Heart right ventricle (tissue), 16 donors: ENCODE measurements at regions not wholly inside any gene's neighbourhood (a gene's known extent, or its start where the extent isn't known, plus 50 kb on each side); places are given as distances from the start of the nearest gene placed in this dataset.
"Not testable (repeated sequence)": the region's sequence is repeated elsewhere in the genome, so short reads cannot be mapped to it uniquely, and the experiment has no call there.

ENCODE experiments used
- ATAC-seq, 8 donors: fragments of 200-7000 bp; cut with Tn5 transposase; one replicate each; pipeline ENCODE4 v1.9.1; 2020; ENCODE audit warnings: mild to moderate bottlenecking in 8 of 8, moderate library complexity in 8 of 8, moderate number of reproducible peaks in 1 of 8
- DNase-seq, 2 donors: peaks; one replicate each; pipeline ENCODE4 v3.0.0-alpha.2; 2020
- H3K27ac ChIP-seq, 10 donors: fragments of 200-600 bp; sonication (generic) in 2 of 10; one replicate each; pipeline versions ENCODE4 v1.5.0 to v1.8.0; 2020 to 2022; ENCODE audit warnings: mild to moderate bottlenecking in 3 of 10
- H3K27me3 ChIP-seq, 7 donors: fragments of 200-600 bp; one replicate each; pipeline ENCODE4 v1.8.0; 2021 to 2022; ENCODE audit warnings: mild to moderate bottlenecking in 2 of 7
- H3K36me3 ChIP-seq, 9 donors: fragments of 200-600 bp; sonication (generic) in 1 of 9; one replicate each; pipeline versions ENCODE4 v1.5.0 to v1.8.0; 2020 to 2022; ENCODE audit warnings: mild to moderate bottlenecking in 2 of 9
- H3K4me1 ChIP-seq, 9 donors: fragments of 200-600 bp; sonication (generic) in 1 of 9; one replicate each; pipeline versions ENCODE4 v1.5.0 to v1.8.0; 2020 to 2022; ENCODE audit warnings: mild to moderate bottlenecking in 4 of 9
- H3K4me3 ChIP-seq, 10 donors: fragments of 200-600 bp; sonication (generic) in 2 of 10; one replicate each; pipeline versions ENCODE4 v1.5.0 to v1.8.0; 2020 to 2022; ENCODE audit warnings: mild to moderate bottlenecking in 7 of 10, moderate library complexity in 2 of 10
- H3K9me3 ChIP-seq, 11 donors: fragments of 200-600 bp in 10 of 11; sonication (generic) in 2 of 11; one replicate each; pipeline versions ENCODE4 v1.5.0 to v1.8.0; 2013 to 2022; ENCODE audit warnings: mild to moderate bottlenecking in 2 of 11, control low read depth in 1 of 11, moderate library complexity in 1 of 11
- WGBS, 2 donors: extraction: QIAGEN DNeasy Blood & Tissue Kit; methylation state at CpG; one replicate each; pipeline ENCODE4 v1.1.7; 2013; ENCODE audit warnings: inconsistent platforms in 1 of 2; 5-methylcytosine and 5-hydroxymethylcytosine counted together
- intact Hi-C, 10 donors: fragments of 100-400 bp; cut with DNase I; formaldehyde crosslinking; loops; one replicate each; pipeline versions ENCODE4 v1.11.1 to v1.14.2; 2022
- TF ChIP-seq, protein P1 (sequence below), 9 donors: fragments of 200-600 bp; sonication (generic) in 2 of 9; IDR thresholded peaks; one replicate each; pipeline versions ENCODE4 v1.5.0 to v1.8.0; 2021 to 2022; ENCODE audit warnings: antibody characterized with exemption in 9 of 9, mild to moderate bottlenecking in 5 of 9, moderate library complexity in 1 of 9
- donor health status: Arrhythmogenic right ventricular cardiomyopathy.
- donor health status: ischemic (EF 13 %, LVEDD 7.1; RV severe dilation, severe dysfunction).
- donor health status: healthy with polysubstance abuse.
- donor health status: DM: no; HTN: yes; CAD: no.
- donor health status: DM: no; HTN: no; CAD: no.
- donor health status: ischemic (EF 25% LVEDD 6.9; RV normal size, moderate dysfunction).
- donor health status: ischemic (EF 25% LVEDD 5.7; RV mildly dilated, moderate dysfunction).
- donor health status: healthy.
- donor health status: DM: yes; HTN: yes; CAD: no.
- donor health status: Ischemic cardiomyopathy.
- donor health status: ischemic (EF 35%, LVEDD 5.7; RV mildly dilated, moderate dysfunction).
- donor health status: nonischemic (EF 11% LVEDD 7.7; RV severe dilation, severe dysfunction).
- donor health status: DM: yes; HTN: yes; CAD: no.
- donor health status: PGD.
- donor health status: ischemic (EF 29% LVEDD 5.4; RV normal size, mild dysfunction).
- donor health status: nonischemic (EF 23%, LVEDD 6.1; RV moderate dilation, normal function).

DNA sequence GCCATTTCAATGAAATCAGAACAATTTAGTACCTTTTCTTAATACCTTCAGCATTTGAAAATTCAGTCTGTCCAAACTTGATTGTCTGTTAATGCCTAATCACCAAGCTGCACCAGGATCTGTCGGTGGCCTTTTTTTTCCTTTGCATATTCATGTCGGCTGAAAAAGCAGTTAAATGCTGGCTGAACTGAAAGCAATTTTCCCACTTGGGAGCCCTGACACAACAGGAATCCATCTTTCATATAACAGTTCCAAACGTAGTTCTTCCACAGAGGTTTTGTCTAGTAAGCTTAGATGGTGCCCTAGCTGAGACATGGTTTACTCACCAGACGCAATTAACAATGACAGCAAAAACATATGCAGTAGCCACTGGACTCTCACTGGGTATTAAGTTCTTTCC lies 83.6 kb upstream of the CHCHD3 start:
- WGBS, 2 donors = 73 to 81% methylated on average over 4 of the region's 4 CpGs
- TF ChIP-seq, protein P1, sequence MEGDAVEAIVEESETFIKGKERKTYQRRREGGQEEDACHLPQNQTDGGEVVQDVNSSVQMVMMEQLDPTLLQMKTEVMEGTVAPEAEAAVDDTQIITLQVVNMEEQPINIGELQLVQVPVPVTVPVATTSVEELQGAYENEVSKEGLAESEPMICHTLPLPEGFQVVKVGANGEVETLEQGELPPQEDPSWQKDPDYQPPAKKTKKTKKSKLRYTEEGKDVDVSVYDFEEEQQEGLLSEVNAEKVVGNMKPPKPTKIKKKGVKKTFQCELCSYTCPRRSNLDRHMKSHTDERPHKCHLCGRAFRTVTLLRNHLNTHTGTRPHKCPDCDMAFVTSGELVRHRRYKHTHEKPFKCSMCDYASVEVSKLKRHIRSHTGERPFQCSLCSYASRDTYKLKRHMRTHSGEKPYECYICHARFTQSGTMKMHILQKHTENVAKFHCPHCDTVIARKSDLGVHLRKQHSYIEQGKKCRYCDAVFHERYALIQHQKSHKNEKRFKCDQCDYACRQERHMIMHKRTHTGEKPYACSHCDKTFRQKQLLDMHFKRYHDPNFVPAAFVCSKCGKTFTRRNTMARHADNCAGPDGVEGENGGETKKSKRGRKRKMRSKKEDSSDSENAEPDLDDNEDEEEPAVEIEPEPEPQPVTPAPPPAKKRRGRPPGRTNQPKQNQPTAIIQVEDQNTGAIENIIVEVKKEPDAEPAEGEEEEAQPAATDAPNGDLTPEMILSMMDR (IDR thresholded peaks at IDR 0.05) = no peak
- DNase-seq (no peak), ATAC-seq (no peak)
- intact Hi-C loops = no loop called here
- Histone ChIP-seq H3K9me3 (no peaks in the 10 kb centered on the region), H3K27ac (no peak overlapping the region), H3K36me3 (no peaks in the 10 kb centered on the region), H3K4me3 (no peak overlapping the region), H3K27me3 (peaks cover 0 to 7% (median 0%) of the 10 kb centered on the region in 7 donors), H3K4me1 (no peaks in the 10 kb centered on the region)

DNA sequence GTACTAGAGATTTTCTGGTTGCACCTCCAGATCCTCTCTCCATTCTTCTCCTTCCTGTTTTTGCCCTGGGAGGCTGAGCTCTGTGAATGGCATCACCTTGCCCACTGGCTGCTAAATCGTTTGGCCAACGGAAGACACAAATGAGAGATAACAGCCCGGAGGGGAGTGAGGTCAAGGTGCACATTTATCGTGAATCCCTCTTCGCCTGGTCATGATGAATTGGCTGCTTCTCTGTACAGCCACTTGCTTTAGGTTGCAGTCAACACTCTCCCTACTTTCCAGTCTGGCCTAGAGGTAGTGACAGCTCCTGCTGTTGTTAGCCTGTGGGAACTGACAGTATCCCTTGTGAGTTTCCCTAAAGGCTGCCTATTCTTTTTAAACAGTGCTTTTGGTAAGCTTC lies 85.4 kb upstream of the CHCHD3 start:
- no peak for ATAC-seq
- H3K36me3 ChIP-seq = no peaks in the 10 kb centered on the region
- WGBS, 2 donors = 43 to 50% methylated on average over 5 of the region's 5 CpGs
- H3K4me3 ChIP-seq = no peak overlapping the region
- no peaks in the 10 kb centered on the region for H3K9me3 ChIP-seq
- intact Hi-C loops = no loop called here
- no peak overlapping the region for H3K27ac ChIP-seq
- no peaks in the 10 kb centered on the region for H3K4me1 ChIP-seq
- TF ChIP-seq, protein P1 (IDR thresholded peaks at IDR 0.05) = no peak
- no peak for DNase-seq
- H3K27me3 ChIP-seq = peaks cover 0 to 7% (median 0%) of the 10 kb centered on the region in 7 donors

DNA sequence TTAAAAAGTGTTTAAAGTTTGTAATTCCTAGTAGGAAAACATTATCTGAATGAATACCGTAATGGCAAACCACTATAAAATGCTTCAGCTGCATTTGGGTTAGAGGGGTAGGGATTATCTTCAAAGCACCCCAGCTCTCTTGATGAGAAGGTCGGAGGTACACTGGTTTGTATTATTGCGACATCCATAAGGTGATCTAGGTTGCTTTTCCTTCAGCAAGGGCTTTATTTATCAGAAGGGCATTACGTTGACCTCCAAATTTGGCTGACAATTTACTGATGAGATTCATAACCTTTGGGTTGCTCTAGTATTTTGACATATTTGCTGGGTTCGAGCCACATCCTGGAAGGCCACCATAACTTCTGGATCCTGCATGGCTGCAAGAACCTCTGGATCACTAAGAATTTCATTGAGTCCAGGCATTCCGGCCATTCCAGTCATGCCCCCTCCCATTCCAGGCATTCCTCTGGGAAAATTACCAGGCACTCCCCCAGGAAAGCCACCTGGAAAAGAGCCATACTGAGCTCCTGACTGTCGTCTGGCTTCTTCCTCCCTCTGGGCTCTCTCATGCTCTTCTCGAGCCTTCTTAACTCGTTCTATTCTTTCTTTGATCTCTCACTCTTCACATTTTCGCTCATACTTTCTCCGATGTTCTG lies 83.6 kb upstream of the EXOC4 start:
- ATAC-seq, DNase-seq, H3K27me3 ChIP-seq, intact Hi-C loops, H3K27ac ChIP-seq, H3K9me3 ChIP-seq, H3K4me1 ChIP-seq, H3K36me3 ChIP-seq, H3K4me3 ChIP-seq: not testable (repeated sequence)
- 74 to 75% methylated on average over 11 of the region's 11 CpGs for WGBS, 2 donors

DNA sequence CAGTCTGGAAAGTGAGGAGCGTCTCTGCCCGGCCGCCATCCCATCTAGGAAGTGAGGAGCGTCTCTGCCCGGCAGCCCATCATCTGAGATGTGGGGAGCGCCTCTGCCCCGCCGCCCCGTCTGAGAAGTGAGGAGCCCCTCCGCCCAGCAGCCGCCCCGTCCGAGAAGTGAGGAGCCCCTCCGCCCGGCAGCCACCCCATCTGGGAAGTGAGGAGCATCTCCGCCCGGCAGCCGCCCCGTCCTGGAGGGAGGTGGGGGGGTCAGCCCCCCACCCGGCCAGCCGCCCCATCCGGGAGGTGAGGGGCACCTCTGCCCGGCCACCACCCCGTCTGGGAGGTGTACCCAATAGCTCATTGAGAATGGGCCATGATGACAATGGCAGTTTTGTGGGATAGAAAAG lies 75.4 kb upstream of the EXOC4 start:
- DNase-seq, H3K9me3 ChIP-seq, H3K27ac ChIP-seq, H3K36me3 ChIP-seq, ATAC-seq, H3K4me1 ChIP-seq, intact Hi-C loops, H3K4me3 ChIP-seq: not testable (repeated sequence)
- peaks cover 0 to 12% (median 5%) of the 10 kb centered on the region in 7 donors for H3K27me3 ChIP-seq
- 90 to 96% methylated on average over 15 to 24 of the region's 24 CpGs for WGBS, 2 donors

DNA sequence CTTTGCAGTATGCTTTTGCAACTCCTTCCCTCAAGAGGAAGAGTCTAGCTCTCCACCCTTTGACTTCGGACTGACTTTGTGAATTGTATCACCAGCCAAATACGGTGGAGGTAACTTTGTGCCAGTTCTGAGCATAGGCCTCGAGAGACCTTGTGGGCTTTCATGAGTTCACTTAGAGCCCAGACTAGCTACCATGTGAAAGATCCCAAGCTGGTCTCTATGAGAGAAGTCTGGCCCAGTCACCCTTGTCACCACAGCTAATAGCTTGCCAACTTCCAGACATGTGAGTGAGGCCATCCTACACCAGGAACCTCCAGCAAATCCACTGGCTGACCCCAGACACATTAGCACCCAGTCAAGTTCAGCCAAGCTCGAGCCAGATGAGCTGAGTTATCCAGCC lies 72.2 kb upstream of the EXOC4 start:
- no peak overlapping the region for H3K27ac ChIP-seq
- WGBS, 2 donors = 82 to 85% methylated on average over 4 of the region's 4 CpGs
- no peak for DNase-seq
- no peaks in the 10 kb centered on the region for H3K4me1 ChIP-seq
- TF ChIP-seq, protein P1 (IDR thresholded peaks at IDR 0.05) = no peak
- peaks cover 0 to 6% (median 0%) of the 10 kb centered on the region in 7 donors for H3K27me3 ChIP-seq
- H3K4me3 ChIP-seq = no peak overlapping the region
- ATAC-seq = peak in 1 of 8 donors; percentile 33
- no peaks in the 10 kb centered on the region for H3K9me3 ChIP-seq
- H3K36me3 ChIP-seq = no peaks in the 10 kb centered on the region
- intact Hi-C loops = no loop called here
